HepG2 (cell line): ENCODE measurements at regions not wholly inside any gene's neighbourhood (a gene's known extent, or its start where the extent isn't known, plus 50 kb on each side); places are given as distances from the start of the nearest gene placed in this dataset.

Experiments
- ATAC-seq: fragments of 200-7000 bp; cut with Tn5 transposase; 3 replicates; pipeline ENCODE4 v1.9.1; 2020; ENCODE audit warnings: mild to moderate bottlenecking, moderate library complexity
- BruUV-seq: library from RNA; stranded (reverse); fragments of 400-500 nt; replicated peaks from 2 replicates; lab custom pipeline; 2021; lab: Mats Ljungman, UMichigan
- CTCF ChIA-PET: fragments of 300-600 bp; formaldehyde crosslinking; extraction: SDS; loops from one replicate; lab custom pipeline; 2021; ENCODE audit warnings: low total read pairs, inconsistent platforms, low intra/inter-chr PET ratio; lab: Yijun Ruan, JAX
- POLR2A ChIA-PET: fragments of 350-600 bp; sonication (Branson Sonifier 250); formaldehyde crosslinking; loops from one replicate; lab custom pipeline; 2020; ENCODE audit warnings: antibody characterized with exemption, inconsistent platforms; lab: Yijun Ruan, JAX
- DNase-seq: peaks from one replicate; pipeline ENCODE4 v3.0.0-alpha.2; 2015; ENCODE audit warnings: low spot score
- FAIRE-seq: peaks from 3 replicates; lab custom pipeline; 2011; peaks lifted over from hg19 to GRCh38; lab: Jason Lieb, UNC
- H2AFZ ChIP-seq: one replicate; pipeline ENCODE4 v1.6.1; 2011; ENCODE audit warnings: low read length, inconsistent platforms
- H3K27ac ChIP-seq: fragments of 300-600 bp; 3 replicates; pipeline ENCODE4 v1.8.0; 2011; ENCODE audit warnings: mixed run types, mild to moderate bottlenecking, mixed read lengths, low read length, inconsistent platforms; ENCODE audit not compliant: insufficient read depth; ENCODE audit errors: extremely low read length
- H3K27me3 ChIP-seq, 2 experiments: fragments of 200-600 bp in 1 of 2; 2 replicates in 1 of 2; 3 replicates in 1 of 2; pipeline versions ENCODE4 v1.6.0 to v1.8.0; 2011; ENCODE audit warnings: low read length in 2 of 2, mild to moderate bottlenecking in 2 of 2, moderate library complexity in 2 of 2, inconsistent platforms in 1 of 2; ENCODE audit not compliant: insufficient read depth in 2 of 2, control insufficient read depth in 1 of 2
- H3K36me3 ChIP-seq, 2 experiments: fragments of 200-600 bp in 1 of 2; replicated peaks in 1 of 2; 2 replicates in 1 of 2; 3 replicates in 1 of 2; pipeline versions ENCODE4 v1.5.1 to v1.8.0; 2011; ENCODE audit warnings: low read length in 2 of 2, inconsistent platforms in 1 of 2; ENCODE audit not compliant: insufficient read depth in 2 of 2, control insufficient read depth in 1 of 2
- H3K4me1 ChIP-seq: 2 replicates; pipeline ENCODE4 v1.5.1; 2012; ENCODE audit warnings: low read length, inconsistent platforms; ENCODE audit not compliant: insufficient read depth
- H3K4me2 ChIP-seq: 2 replicates; pipeline ENCODE4 v1.6.0; 2011; ENCODE audit warnings: low read depth, low read length, inconsistent platforms
- H3K4me3 ChIP-seq, 3 experiments: fragments of 200-600 bp in 1 of 3; sonication (generic), shearing (Covaris generic) in 1 of 3; replicated peaks in 1 of 3; 2 replicates each; pipeline ENCODE4 v1.5.1; 2011 to 2016; ENCODE audit warnings: low read length in 3 of 3, inconsistent platforms in 2 of 3, low read depth in 2 of 3, mild to moderate bottlenecking in 2 of 3, control low read depth in 1 of 3, mixed read lengths in 1 of 3; ENCODE audit not compliant: insufficient read depth in 1 of 3
- H3K79me2 ChIP-seq: one replicate; pipeline ENCODE4 v1.6.1; 2011; ENCODE audit warnings: low read length, inconsistent platforms; ENCODE audit not compliant: insufficient read depth
- H3K9ac ChIP-seq: 2 replicates; pipeline ENCODE4 v1.6.0; 2011; ENCODE audit warnings: mild to moderate bottlenecking, low read depth, low read length, inconsistent platforms; ENCODE audit not compliant: insufficient read depth
- H3K9me3 ChIP-seq: 2 replicates; pipeline ENCODE4 v1.5.1; 2012; ENCODE audit warnings: mild to moderate bottlenecking, low read length
- H4K20me1 ChIP-seq: 2 replicates; pipeline ENCODE4 v1.6.0; 2011; ENCODE audit warnings: inconsistent platforms, mild to moderate bottlenecking, low read length, moderate library complexity; ENCODE audit not compliant: insufficient read depth
- CENPT ChIP-seq: sonication (generic); formaldehyde crosslinking; IDR thresholded peaks from 2 replicates; pipeline ENCODE4 v1.8.0; 2022; ENCODE audit warnings: low read depth, mild to moderate bottlenecking, moderate library complexity, missing genetic modification reagents
- FOXP4 ChIP-seq: sonication (generic); formaldehyde crosslinking; IDR thresholded peaks from 2 replicates; pipeline ENCODE4 v1.4.0; 2020; ENCODE audit warnings: missing genetic modification reagents
- HOXA9 ChIP-seq: sonication (generic); formaldehyde crosslinking; IDR thresholded peaks from 2 replicates; pipeline ENCODE4 v1.8.1; 2022; ENCODE audit warnings: missing genetic modification reagents, mild to moderate bottlenecking, moderate library complexity, borderline replicate concordance
- JUN ChIP-seq: sonication (generic); formaldehyde crosslinking; IDR thresholded peaks from 2 replicates; pipeline ENCODE4 v1.4.0; 2020; ENCODE audit warnings: mild to moderate bottlenecking, missing genetic modification reagents
- KDM4B ChIP-seq: sonication (generic); formaldehyde crosslinking; IDR thresholded peaks from 2 replicates; pipeline ENCODE4 v1.4.0; 2020; ENCODE audit warnings: missing genetic modification reagents
- MYC ChIP-seq: sonication (generic); formaldehyde crosslinking; IDR thresholded peaks from 2 replicates; pipeline ENCODE4 v1.9.0; 2021; ENCODE audit warnings: missing genetic modification reagents, borderline replicate concordance
- NFIC ChIP-seq: IDR thresholded peaks from 2 replicates; pipeline ENCODE4 v1.6.1; 2012; ENCODE audit warnings: mild to moderate bottlenecking, low read length, inconsistent platforms
- NR3C1 ChIP-seq: sonication (generic); formaldehyde crosslinking; IDR thresholded peaks from 2 replicates; pipeline ENCODE4 v1.4.0; 2020; ENCODE audit warnings: missing genetic modification reagents
- RFX3 ChIP-seq: IDR thresholded peaks from 2 replicates; pipeline ENCODE4 v1.6.1; 2016; ENCODE audit warnings: missing biosample characterization, missing genetic modification reagents
- ZBTB43 ChIP-seq: sonication (generic); formaldehyde crosslinking; conservative IDR thresholded peaks from 2 replicates; pipeline ENCODE4 v1.4.0; 2020; ENCODE audit warnings: missing genetic modification reagents
- ZNF256 ChIP-seq: sonication (generic); formaldehyde crosslinking; conservative IDR thresholded peaks from 2 replicates; pipeline ENCODE4 v1.4.0; 2020; ENCODE audit warnings: missing genetic modification reagents
- ZNF556 ChIP-seq: sonication (generic); formaldehyde crosslinking; IDR thresholded peaks from 2 replicates; pipeline ENCODE4 v1.4.0; 2020; ENCODE audit warnings: mild to moderate bottlenecking, missing genetic modification reagents, borderline replicate concordance
- ZNF775 ChIP-seq: sonication (generic); formaldehyde crosslinking; IDR thresholded peaks from 2 replicates; pipeline ENCODE4 v1.4.0; 2020; ENCODE audit warnings: missing genetic modification reagents, mild to moderate bottlenecking, moderate library complexity, borderline replicate concordance
- WGBS: methylation state at CpG from one replicate; pipeline ENCODE4 v1.1.6; 2017; ENCODE audit warnings: low lambda C conversion rate; 5-methylcytosine and 5-hydroxymethylcytosine counted together
- in situ Hi-C: cut with HindIII; loops from 2 replicates; pipeline ENCODE4 v1.10.0; 2017; ENCODE audit warnings: low pct_unique_long_range_greater_than_20kb; ENCODE audit not compliant: extremely low pct_ligation_motif_present
- intact Hi-C: fragments of 100-400 bp; cut with micrococcal nuclease; formaldehyde crosslinking; loops from one replicate; pipeline ENCODE4 v1.10.0; 2022; ENCODE audit not compliant: unreplicated experiment

GRCh38 chr12:83471341-83471740 lies 784.6 kb downstream of the TMTC2 start (continued):
- TF ChIP-seq FOXP4 (CRISPR knock-in tag): no peak
- no peak for TF ChIP-seq ZNF256
- TF ChIP-seq HOXA9 (CRISPR knock-in tag): no peak

- no peak for FAIRE-seq
- CTCF ChIA-PET: no interaction called here
- TF ChIP-seq ZNF556 (CRISPR knock-in tag): no peak
- no peak for TF ChIP-seq ZBTB43 (CRISPR knock-in tag)
- no peak for TF ChIP-seq NFIC
- no peak for TF ChIP-seq ZNF775
- TF ChIP-seq KDM4B (CRISPR knock-in tag): no peak
- TF ChIP-seq JUN (CRISPR knock-in tag): no peak
- no peak for TF ChIP-seq CENPT
- TF ChIP-seq NR3C1 (CRISPR knock-in tag): no peak
- TF ChIP-seq MYC (CRISPR knock-in tag): no peak
- no peak for TF ChIP-seq RFX3 (CRISPR knock-in tag)
Measured at GRCh38 chr12:83470749-83471148, 784.0 kb downstream of the TMTC2 start.

More at GRCh38 chr12:83470749-83471148, 784.0 kb downstream of the TMTC2 start:
- BruUV-seq: no TSS peak
- WGBS: 28% methylated on average over 3 of the region's 3 CpGs
- DNase-seq (no peak), ATAC-seq (no peak)
- Histone ChIP-seq H3K27me3 (no peaks in the 10 kb centered on the region), H4K20me1 (no peaks in the 10 kb centered on the region), H3K4me3 (no peak overlapping the region), H3K4me2 (no peak overlapping the region), H3K9me3 (peaks cover 75% of the 10 kb centered on the region), H3K36me3 (no peaks in the 10 kb centered on the region), H3K79me2 (no peaks in the 10 kb centered on the region), H2AFZ (no peak overlapping the region), H3K27ac (no peak overlapping the region), H3K9ac (no peak overlapping the region), H3K4me1 (no peaks in the 10 kb centered on the region)
- in situ Hi-C loops (no loop called here), intact Hi-C loops (no loop called here)
- POLR2A ChIA-PET: no interaction called here
